ENCODE measurements at regions not wholly inside any gene's neighbourhood (a gene's known extent, or its start where the extent isn't known, plus 50 kb on each side); places are given as distances from the start of the nearest gene placed in this dataset.

GRCh38 chr2:180325416-180326120 is 318.5 kb upstream of the CWC22 start:
- no peak for TF ChIP-seq CTCF (IDR thresholded peaks at IDR 0.05)
- no peak for TF ChIP-seq POLR2A (IDR thresholded peaks at IDR 0.05)
